Left cardiac atrium (tissue), 4 donors: ENCODE measurements at regions not wholly inside any gene's neighbourhood (a gene's known extent, or its start where the extent isn't known, plus 50 kb on each side); places are given as distances from the start of the nearest gene placed in this dataset.
"Not testable (repeated sequence)": the region's sequence is repeated elsewhere in the genome, so short reads cannot be mapped to it uniquely, and the experiment has no call there.

Experiments used
- ATAC-seq, 2 donors: fragments of 200-7000 bp; cut with Tn5 transposase; one replicate each; pipeline ENCODE4 v1.9.1; 2020; ENCODE audit warnings: mild to moderate bottlenecking in 2 of 2, moderate library complexity in 2 of 2
- DNase-seq: peaks from one replicate; pipeline ENCODE4 v3.0.0-alpha.2; 2020
- intact Hi-C, 2 donors: fragments of 100-400 bp; cut with DNase I; formaldehyde crosslinking; loops; one replicate each; pipeline versions ENCODE4 v1.14.1 to v1.15.1; 2022 to 2023
- donor health status: DM: no; HTN: yes; CAD: no.
- donor health status: DM: no; HTN: yes; CAD: no; lungs with severe emphysema.
- donor health status: DM: yes; HTN: yes; CAD: no.
- donor health status: Dilated cardiomyopathy.

DNA sequence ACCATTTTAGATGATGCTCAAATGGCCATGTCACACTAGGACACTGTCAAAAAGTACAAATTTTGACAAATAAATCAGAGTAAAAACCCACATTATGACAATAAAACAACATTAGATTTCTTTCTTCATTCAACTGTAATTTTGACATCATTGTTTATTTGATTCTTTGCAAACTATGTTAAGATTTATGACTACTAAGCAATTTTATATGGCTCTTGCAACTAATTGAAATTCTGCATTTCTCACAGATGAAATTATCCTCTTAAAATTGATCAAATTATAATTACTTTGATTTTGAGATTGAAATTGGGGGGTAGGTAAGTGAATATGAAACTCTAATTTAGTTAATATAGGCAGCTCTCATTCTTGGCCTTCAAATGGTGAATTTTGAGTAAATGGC lies 59.8 kb downstream of the ATOH1 start:
- intact Hi-C loops, result no loop called here
- ATAC-seq (no peak), DNase-seq (no peak)

GRCh38 chr4:93888768-93889167 lies 60.2 kb downstream of the ATOH1 start:
- DNase-seq (no peak), ATAC-seq (no peak)
- intact Hi-C loops, result no loop called here

DNA sequence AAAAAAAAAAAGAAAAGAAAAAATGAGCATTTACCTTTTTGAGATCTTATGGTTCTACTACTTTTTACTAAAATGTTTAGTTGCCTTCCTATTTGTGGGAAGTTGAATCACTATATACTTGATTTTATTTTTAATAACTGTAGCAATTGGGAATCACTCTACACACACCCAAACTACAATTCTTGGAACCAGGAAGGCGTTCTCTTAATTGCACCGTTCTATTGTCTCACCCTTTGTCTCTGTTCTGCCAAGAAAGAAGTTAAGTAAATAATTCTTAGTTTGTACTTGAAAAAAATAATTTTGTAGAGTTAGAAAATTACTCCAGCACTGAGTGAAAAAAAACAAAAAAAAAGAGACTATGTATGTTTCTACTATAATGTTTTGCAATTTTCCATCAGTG lies 62.7 kb downstream of the ATOH1 start:
- no peak for ATAC-seq
- no peak for DNase-seq
- intact Hi-C loops, result loop anchor here in 1 of 2 donors (10.0 kb wide), 1 partner anchor 234 kb away; no protein-coding TSS in a partner anchor

DNA sequence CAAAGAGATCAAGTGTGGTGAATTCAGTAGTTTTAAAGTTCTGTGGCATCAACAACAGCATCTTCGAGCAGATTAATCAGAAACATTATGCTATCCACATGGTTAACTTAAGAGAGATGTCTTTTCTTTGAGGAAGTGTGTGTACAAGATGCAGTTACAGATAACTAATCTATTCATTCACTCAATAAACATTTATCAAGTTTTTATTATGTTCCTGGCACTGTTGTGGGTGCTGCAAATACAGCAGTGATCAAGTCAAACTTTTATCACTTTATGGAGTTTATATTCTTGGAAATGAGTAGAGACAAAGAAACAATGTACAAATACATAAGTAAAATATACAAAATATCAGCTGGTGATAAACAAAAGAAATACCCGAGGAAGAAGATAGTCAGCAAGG lies 66.4 kb downstream of the ATOH1 start:
- no peak for DNase-seq
- intact Hi-C loops, result loop anchor here in 1 of 2 donors (10.0 kb wide), 1 partner anchor 230 kb away; no protein-coding TSS in a partner anchor
- no peak for ATAC-seq

DNA sequence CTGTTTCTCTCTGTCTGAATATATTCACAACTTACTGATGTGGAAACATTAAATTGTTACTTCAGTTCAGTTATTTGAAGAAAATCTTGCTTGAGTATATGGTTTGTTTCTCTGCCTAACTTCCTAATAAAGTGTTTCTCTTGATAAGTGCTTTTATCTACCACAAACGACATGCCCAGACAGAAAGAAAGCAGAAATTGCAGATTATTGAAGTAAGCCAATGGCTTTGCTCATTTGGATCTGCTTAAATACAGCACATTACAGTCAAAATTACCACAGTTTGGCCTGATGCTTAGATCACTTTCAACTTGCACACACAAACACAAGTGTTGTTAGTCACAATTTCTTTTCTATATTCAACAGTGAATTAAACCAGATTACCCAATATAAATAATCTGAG lies 68.0 kb downstream of the ATOH1 start:
- intact Hi-C loops, result loop anchor here in 1 of 2 donors (10.0 kb wide), 1 partner anchor 228 kb away; no protein-coding TSS in a partner anchor
- ATAC-seq (no peak), DNase-seq (no peak)

GRCh38 chr4:93897559-93897958 lies 69.0 kb downstream of the ATOH1 start:
- no peak for DNase-seq
- intact Hi-C loops, result loop anchor here in 1 of 2 donors (10.0 kb wide), 1 partner anchor 227 kb away; no protein-coding TSS in a partner anchor

GRCh38 chr4:93908778-93909177 lies 80.2 kb downstream of the ATOH1 start:
- ATAC-seq (no peak), DNase-seq (no peak)
- intact Hi-C loops, result no loop called here

More at GRCh38 chr4:93897559-93897958, 69.0 kb downstream of the ATOH1 start:
- no peak for ATAC-seq

DNA sequence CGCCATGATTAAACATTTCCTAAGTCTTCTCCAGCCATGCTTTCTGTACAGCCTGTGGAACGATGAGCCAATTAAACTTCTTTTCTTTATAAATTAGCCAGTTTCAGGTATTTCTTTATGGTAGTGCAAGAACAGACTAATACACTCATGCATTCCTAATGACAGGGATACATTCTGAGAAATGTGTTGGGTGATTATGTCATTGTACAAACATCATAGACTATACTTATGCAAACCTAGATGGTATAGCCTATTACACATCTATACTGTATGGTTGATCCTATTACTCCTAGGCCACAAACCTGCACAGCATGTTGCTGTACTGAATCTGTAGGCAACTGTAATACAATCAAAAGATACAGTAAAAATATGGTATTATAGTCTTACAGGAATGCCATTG lies 83.1 kb downstream of the ATOH1 start:
- intact Hi-C loops, result no loop called here
- no peak for DNase-seq
- no peak for ATAC-seq

DNA sequence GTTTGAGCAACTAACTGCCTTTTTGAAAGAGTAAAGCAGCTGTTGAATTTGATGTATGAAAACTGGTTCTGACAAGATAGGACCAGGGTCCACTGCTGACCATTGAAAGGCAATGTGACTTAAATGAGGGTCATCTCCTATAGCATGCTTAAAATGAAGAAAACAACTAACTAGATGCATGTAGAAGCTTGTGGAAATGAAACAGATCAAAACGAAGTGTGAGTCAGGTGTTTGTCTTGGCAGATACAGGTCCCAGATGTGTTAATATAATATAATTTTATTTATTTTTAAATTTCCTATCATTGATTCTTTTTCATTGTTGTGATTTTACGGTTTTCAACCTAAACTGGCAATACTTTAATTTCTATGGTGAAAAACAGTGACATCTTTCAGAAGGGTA lies 83.6 kb downstream of the ATOH1 start:
- DNase-seq, result no peak
- intact Hi-C loops, result no loop called here
- no peak for ATAC-seq

GRCh38 chr4:93918856-93919255 lies 90.3 kb downstream of the ATOH1 start:
- intact Hi-C loops, result no loop called here
- DNase-seq (no peak), ATAC-seq (no peak)

GRCh38 chr4:93923570-93923969 lies 95.0 kb downstream of the ATOH1 start:
- ATAC-seq, DNase-seq, intact Hi-C loops: not testable (repeated sequence)

DNA sequence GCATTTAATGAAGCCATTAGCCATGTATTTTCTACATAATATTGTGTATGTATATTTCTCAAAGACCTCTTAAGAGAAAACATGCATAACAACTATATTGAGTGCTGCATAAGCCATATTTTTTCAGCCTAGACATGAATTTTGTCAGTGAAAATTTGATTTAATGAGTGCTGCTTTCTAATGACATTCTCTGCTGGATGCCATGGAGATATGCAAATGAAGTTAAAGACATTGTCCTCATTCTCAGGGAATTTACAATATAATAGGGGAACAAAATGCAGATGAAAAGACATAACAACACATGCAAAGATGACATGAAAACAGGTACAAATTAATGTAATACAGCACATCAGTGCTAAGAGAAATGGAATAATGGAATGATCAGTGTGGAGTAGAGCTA lies 118.7 kb downstream of the ATOH1 start:
- intact Hi-C loops, result no loop called here
- DNase-seq (no peak), ATAC-seq (no peak)

- ATAC-seq, DNase-seq, intact Hi-C loops: not testable (repeated sequence)
Measured at GRCh38 chr4:93950239-93950638, 121.7 kb downstream of the ATOH1 start.

- DNase-seq (no peak), ATAC-seq (no peak)
- intact Hi-C loops, result no loop called here
Measured at GRCh38 chr4:93957186-93957585, 128.6 kb downstream of the ATOH1 start.

GRCh38 chr4:93960450-93960849 lies 131.9 kb downstream of the ATOH1 start:
- intact Hi-C loops, result no loop called here
- ATAC-seq, result no peak
- DNase-seq, result no peak

DNA sequence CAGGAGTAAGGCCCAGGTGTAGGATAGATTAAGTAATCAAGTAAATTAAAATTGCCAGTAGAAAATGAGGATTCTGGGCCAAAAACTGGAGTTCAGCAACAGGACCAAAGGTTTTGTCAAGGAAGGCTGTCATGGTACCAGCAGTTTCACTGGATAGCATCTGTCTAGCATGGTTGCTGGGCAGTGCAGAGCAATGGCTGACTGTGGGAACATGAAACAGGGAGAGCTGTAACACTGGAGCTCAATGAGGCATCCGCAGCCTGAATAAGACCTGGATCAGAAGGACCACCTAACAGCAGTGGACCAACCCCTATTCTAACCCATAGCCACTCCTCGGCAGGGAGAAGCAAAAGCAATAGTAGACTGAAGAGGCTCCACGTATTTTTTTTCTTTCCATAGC lies 132.4 kb downstream of the ATOH1 start:
- ATAC-seq (no peak), DNase-seq (no peak)
- intact Hi-C loops, result no loop called here

GRCh38 chr4:93981594-93981993 lies 153.0 kb downstream of the ATOH1 start:
- no peak for DNase-seq
- intact Hi-C loops, result no loop called here
- no peak for ATAC-seq

DNA sequence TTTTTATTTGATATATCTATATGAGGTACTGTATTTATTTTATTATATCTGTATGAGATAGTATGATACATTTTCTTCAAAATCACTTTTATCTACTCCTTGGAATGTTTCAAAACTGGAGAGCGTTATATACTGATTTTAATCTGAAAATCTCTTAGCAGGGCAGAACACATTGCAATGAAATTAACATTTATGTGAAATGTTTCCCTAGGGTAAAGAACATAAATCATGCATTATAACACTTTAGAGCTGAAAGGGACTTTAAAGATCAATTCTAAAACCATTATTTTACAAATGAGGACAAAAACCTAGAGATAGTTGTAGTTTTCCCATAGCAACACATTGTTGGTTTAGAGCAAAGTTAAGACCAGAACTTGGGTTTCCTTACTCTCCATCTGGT lies 153.7 kb downstream of the ATOH1 start:
- DNase-seq (no peak), ATAC-seq (no peak)
- intact Hi-C loops, result no loop called here

- DNase-seq, result no peak
- no peak for ATAC-seq
- intact Hi-C loops, result no loop called here
Measured at GRCh38 chr4:93983140-93983539, 154.6 kb downstream of the ATOH1 start.

DNA sequence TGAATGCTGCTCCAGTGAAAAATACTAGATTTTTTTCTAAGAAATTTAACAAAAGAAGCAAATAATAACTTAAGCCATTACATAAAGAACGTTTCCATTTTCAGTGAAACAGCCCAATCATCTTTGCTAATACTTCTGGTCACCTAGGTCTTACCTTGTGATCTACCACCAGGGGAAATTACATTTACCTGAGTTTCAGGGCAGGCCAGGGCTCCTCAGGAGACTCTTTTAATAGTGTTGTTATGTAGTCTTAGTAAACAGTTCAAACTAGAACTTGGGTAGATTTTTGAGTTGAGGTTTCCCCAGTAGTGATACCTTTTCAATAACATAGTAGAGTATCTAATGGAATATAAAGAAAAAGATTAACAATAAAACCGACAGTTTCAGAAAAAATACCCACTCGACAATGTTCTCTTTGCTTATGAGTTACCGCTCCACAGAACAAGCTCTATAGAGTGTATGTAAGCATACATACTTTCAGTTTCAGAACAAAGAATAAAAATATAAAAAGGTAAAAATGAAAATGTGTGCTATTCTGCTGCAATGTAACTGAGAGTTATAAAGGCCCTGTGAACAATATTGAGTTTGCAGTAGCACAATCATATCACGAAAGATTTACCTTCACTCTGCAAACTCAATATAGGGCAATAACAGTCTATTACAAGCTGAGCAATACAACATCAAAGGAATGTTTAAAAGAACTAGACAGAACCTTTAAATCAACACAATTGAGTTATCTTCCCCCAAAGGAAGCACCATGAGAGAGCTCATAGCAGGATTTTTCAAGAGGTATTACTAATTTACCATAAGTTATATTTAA lies 165.8 kb downstream of the ATOH1 start:
- ATAC-seq, result no peak
- DNase-seq, result no peak
- intact Hi-C loops, result no loop called here

DNA sequence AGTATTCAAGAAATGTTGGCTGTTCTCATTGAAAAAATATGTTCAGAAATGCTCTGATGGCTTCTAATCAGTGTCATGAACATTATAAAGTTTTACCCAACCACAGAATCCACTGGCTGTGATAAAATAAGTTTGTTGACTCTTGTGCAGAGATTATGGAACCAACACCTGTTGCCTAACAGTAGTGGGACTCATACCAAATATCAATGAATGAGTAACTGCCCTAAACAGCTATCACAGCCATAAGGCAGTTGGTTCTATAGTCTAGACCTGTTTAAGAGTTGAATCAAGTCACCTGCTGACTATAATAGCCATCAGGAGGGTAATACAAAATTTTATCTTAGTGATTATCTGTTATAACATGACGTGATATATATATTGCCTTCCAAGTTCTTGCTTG lies 168.3 kb downstream of the ATOH1 start:
- ATAC-seq (no peak), DNase-seq (no peak)
- intact Hi-C loops, result no loop called here
